ENCODE measurements at regions not wholly inside any gene's neighbourhood (a gene's known extent, or its start where the extent isn't known, plus 50 kb on each side); places are given as distances from the start of the nearest gene placed in this dataset.

- TF ChIP-seq ZNF324 (CRISPR knock-in tag; IDR thresholded peaks at IDR 0.05) = no peak
- TF ChIP-seq CHAMP1 (IDR thresholded peaks at IDR 0.05) = no peak
- no peak for TF ChIP-seq ZSCAN32 (CRISPR knock-in tag; IDR thresholded peaks at IDR 0.05)
These were observed 373.8 kb downstream of the ZEB2 start (continued) for GRCh38 chr2:144146076-144146475.

- POLR2A ChIA-PET = interaction anchor here (0.6 to 1.1 kb wide), 2 partner anchors 12 to 31 kb away, joined by 3 to 6 read pairs; no protein-coding TSS in a partner anchor
- H3K27ac ChIP-seq (ENCODE audit: extremely low read depth, low read depth, low read length) = no peak overlapping the region
- no peak overlapping the region for H3K4me3 ChIP-seq
- no TSS peak for BruUV-seq (replicated peaks)
- H3K9me3 ChIP-seq (replicated peaks; ENCODE audit: control insufficient read depth, insufficient read depth, low read depth, low read length) = no peaks in the 10 kb centered on the region
- H3K9ac ChIP-seq (ENCODE audit: insufficient read depth in 1 of 2, low read depth in 2 of 2, low read length in 2 of 2) = no peak overlapping the region
- H3K4me1 ChIP-seq (replicated peaks in 1 of 2; ENCODE audit: control insufficient read depth in 2 of 2, insufficient read depth in 2 of 2, low read length in 2 of 2) = no peaks in the 10 kb centered on the region
- H4K20me1 ChIP-seq (replicated peaks; ENCODE audit: control insufficient read depth, insufficient read depth, low read length) = no peaks in the 10 kb centered on the region
- no peaks in the 10 kb centered on the region for H3K9me1 ChIP-seq (ENCODE audit: control insufficient read depth, insufficient read depth, low read length)
- DNase-seq (ENCODE audit: extremely low read depth in 1 of 4, low spot score in 3 of 4) (no peak), ATAC-seq (no peak), FAIRE-seq (peak; percentile 48)
- H2AFZ ChIP-seq (ENCODE audit: low read depth, low read length) = no peak overlapping the region
- intact Hi-C loops (cut with micrococcal nuclease) = no loop called here
- in situ Hi-C loops (cut with MboI) = no loop called here
- H3K27me3 ChIP-seq (ENCODE audit: control insufficient read depth in 2 of 2, insufficient read depth in 2 of 2, low read length in 2 of 2) = no peaks in the 10 kb centered on the region
- H3K4me2 ChIP-seq (ENCODE audit: insufficient read depth, low read length) = no peak overlapping the region
- CTCF ChIA-PET (ENCODE audit: low intra/inter-chr PET ratio) = no interaction called here
- H3K36me3 ChIP-seq (ENCODE audit: control insufficient read depth, insufficient read depth, low read length) = no peaks in the 10 kb centered on the region
- no peaks in the 10 kb centered on the region for H3K79me2 ChIP-seq (ENCODE audit: control insufficient read depth, insufficient read depth, low read length)
- 69% methylated on average over 4 of the region's 4 CpGs for WGBS (ENCODE audit: insufficient coverage, low coverage, missing lambda C conversion rate)
- TF ChIP-seq ZNF197 (CRISPR knock-in tag; IDR thresholded peaks at IDR 0.05; ENCODE audit: low read depth) = no peak
- TF ChIP-seq ZNF639 (CRISPR knock-in tag; conservative IDR thresholded peaks at IDR 0.05 in 1 of 2, IDR thresholded peaks at IDR 0.05 in 1 of 2) = no peak
- TF ChIP-seq MAFK (IDR thresholded peaks at IDR 0.05; ENCODE audit: low read length) = peak; percentile 52
- no peak for TF ChIP-seq EP400 (IDR thresholded peaks at IDR 0.05)
- TF ChIP-seq RCOR1 (IDR thresholded peaks at IDR 0.05; ENCODE audit: borderline replicate concordance in 1 of 2, low read depth in 2 of 2, low read length in 2 of 2) = no peak
- TF ChIP-seq HDGF (IDR thresholded peaks at IDR 0.05) = no peak
- no peak for TF ChIP-seq SMAD4 (CRISPR knock-in tag; conservative IDR thresholded peaks at IDR 0.05)
- TF ChIP-seq ZZZ3 (IDR thresholded peaks at IDR 0.05) = no peak
- TF ChIP-seq ETV6 (IDR thresholded peaks at IDR 0.05; ENCODE audit: borderline replicate concordance in 1 of 2, low read depth in 2 of 2, low read length in 1 of 2) = no peak
- no peak for TF ChIP-seq ETV6 (CRISPR knock-in tag; IDR thresholded peaks at IDR 0.05; ENCODE audit: borderline replicate concordance)
These were observed 376.4 kb downstream of the ZEB2 start for GRCh38 chr2:144143294-144144151.
